NK-92 (cell line): ENCODE measurements at regions not wholly inside any gene's neighbourhood (a gene's known extent, or its start where the extent isn't known, plus 50 kb on each side); places are given as distances from the start of the nearest gene placed in this dataset.

ENCODE experiments used
- DNase-seq: peaks from one replicate; lab custom pipeline; 2025; ENCODE audit not compliant: unreplicated experiment; lab: John Stamatoyannopoulos, UW

- DNase-seq = no peak
Measured at GRCh38 chr5:68406767-68407241, 191.2 kb downstream of the PIK3R1 start.

GRCh38 chr5:68407311-68408239 lies 192.0 kb downstream of the PIK3R1 start:
- DNase-seq = no peak

GRCh38 chr5:68408345-68408871 lies 192.9 kb downstream of the PIK3R1 start:
- DNase-seq = no peak

- DNase-seq = no peak
Measured at GRCh38 chr5:68409259-68409658, 193.7 kb downstream of the PIK3R1 start.

GRCh38 chr5:68411161-68411560 lies 195.6 kb downstream of the PIK3R1 start:
- DNase-seq = no peak

- DNase-seq = no peak
Measured at GRCh38 chr5:68415177-68416085, 199.9 kb downstream of the PIK3R1 start.

- DNase-seq = no peak
Measured at GRCh38 chr5:68416714-68417113, 201.2 kb downstream of the PIK3R1 start.

- DNase-seq = no peak
Measured at GRCh38 chr5:68418201-68418600, 202.6 kb downstream of the PIK3R1 start.

- DNase-seq = no peak
Measured at GRCh38 chr5:68418680-68419079, 203.1 kb downstream of the PIK3R1 start.

GRCh38 chr5:68419081-68419636 lies 203.6 kb downstream of the PIK3R1 start:
- no peak for DNase-seq

- DNase-seq = no peak
Measured at GRCh38 chr5:68419637-68420452, 204.3 kb downstream of the PIK3R1 start.

GRCh38 chr5:68420476-68421344 lies 205.2 kb downstream of the PIK3R1 start:
- no peak for DNase-seq

- no peak for DNase-seq
Measured at GRCh38 chr5:68421485-68422220, 206.1 kb downstream of the PIK3R1 start.

GRCh38 chr5:68423154-68423811 lies 207.7 kb downstream of the PIK3R1 start:
- no peak for DNase-seq

- no peak for DNase-seq
Measured at GRCh38 chr5:68424799-68425537, 209.4 kb downstream of the PIK3R1 start.

- DNase-seq = no peak
Measured at GRCh38 chr5:68426586-68426985, 211.0 kb downstream of the PIK3R1 start.

GRCh38 chr5:68428231-68428811 lies 212.8 kb downstream of the PIK3R1 start:
- DNase-seq = no peak
